GM18511 (cell line): ENCODE measurements at regions not wholly inside any gene's neighbourhood (a gene's known extent, or its start where the extent isn't known, plus 50 kb on each side); places are given as distances from the start of the nearest gene placed in this dataset.
"Not testable (repeated sequence)": the region's sequence is repeated elsewhere in the genome, so short reads cannot be mapped to it uniquely, and the experiment has no call there.

Source experiments
- ATAC-seq: cut with Tn5 transposase; IDR thresholded peaks from one replicate; pipeline ENCODE4 v1.9.1; 2021; ENCODE audit warnings: mild to moderate bottlenecking, moderate library complexity; ENCODE audit not compliant: unreplicated experiment

GRCh38 chr3:72661115-72661457, 187.2 kb downstream of the SHQ1 start:
- no peak for ATAC-seq

GRCh38 chr3:72660270-72661114, 187.8 kb downstream of the SHQ1 start:
- no peak for ATAC-seq

- ATAC-seq: no peak
Measured at GRCh38 chr3:72659596-72659995, 188.6 kb downstream of the SHQ1 start.

DNA sequence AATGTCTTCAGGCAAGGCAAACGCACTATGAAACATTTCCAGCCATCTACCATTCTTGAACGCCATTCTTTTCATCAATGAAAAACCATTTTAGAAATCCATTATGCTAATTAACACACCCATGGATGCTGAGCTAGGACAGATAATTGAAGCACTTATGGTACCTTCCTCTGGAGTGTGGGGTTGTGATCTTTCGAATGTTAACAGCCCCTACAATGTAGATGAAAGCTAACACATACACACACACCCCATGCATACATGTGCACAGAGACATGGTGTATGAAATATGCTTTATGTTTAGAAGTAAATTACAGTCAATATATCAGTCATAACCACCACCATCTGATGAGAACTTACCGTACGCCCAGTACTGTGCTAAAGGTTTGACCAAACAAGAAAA, 189.1 kb downstream of the SHQ1 start:
- no peak for ATAC-seq

DNA sequence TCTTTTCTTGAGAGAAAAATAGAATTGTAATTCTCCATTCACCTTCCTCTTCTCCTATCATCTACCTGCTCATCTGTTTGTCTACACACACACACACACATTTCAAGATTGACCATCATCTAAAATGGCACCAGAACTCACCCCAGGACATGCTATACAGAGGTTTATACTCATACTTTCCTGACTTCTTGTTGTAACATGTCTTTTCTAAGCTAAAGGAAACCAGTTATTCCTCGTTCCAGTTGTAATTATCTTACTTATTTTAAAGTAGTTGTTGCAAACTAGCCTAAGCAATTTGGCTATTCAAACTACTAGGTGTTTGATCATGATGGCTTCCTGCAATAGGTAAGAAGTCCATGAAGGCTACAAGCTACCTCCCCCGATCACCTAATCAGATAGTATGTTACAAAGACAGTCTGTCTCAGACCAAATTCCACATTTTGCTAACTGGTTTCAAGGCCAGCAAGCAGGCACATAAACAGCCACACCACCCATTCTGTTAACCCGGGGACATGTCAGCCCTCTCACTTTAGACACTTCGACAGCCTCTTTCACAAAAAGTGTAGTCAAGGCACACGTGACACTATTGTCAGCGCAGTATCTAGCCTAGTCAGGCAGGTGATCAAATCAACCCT, 189.7 kb downstream of the SHQ1 start:
- ATAC-seq: no peak

GRCh38 chr3:72657666-72658065, 190.6 kb downstream of the SHQ1 start:
- ATAC-seq: peak; percentile 77

DNA sequence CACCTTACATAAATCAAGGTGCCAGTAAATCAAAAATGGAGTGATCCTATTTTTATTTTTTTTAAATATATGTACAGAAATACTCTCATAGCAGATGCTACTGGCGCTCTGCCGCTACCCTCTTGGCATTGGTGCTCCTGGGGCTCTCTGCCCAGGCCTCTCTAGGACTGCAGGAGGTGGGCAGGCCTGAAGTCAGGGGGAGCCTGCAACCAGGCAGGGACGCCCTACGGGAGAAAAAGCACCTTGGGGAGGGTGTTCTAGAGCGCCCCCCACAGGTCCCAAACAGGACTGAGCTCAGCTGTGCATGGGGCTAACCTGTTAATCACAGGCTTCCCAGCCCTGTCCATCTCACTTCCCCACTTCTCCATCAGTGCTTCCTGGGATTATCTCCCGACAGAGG, 192.5 kb downstream of the SHQ1 start:
- no peak for ATAC-seq

DNA sequence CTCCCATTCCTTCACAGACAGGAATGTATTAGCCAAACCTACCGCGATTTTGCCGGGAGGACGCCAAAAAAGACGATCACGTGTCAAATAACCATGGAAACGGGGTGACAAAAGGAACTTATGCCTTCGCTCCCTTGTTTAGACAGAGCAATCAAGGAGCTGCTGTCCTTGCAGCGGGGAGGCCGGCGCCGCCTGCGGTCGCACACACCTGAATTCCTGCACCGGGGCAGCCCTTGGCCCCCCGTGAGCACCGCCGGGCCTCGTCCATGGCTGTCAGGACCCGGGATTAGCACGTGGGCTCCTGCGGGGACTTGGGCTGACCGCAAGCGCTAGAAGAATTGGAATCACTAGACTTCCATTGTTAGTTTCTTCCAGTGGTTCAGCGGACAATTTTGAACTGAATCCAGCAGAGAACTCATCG, 193.1 kb downstream of the SHQ1 start:
- ATAC-seq: no peak

DNA sequence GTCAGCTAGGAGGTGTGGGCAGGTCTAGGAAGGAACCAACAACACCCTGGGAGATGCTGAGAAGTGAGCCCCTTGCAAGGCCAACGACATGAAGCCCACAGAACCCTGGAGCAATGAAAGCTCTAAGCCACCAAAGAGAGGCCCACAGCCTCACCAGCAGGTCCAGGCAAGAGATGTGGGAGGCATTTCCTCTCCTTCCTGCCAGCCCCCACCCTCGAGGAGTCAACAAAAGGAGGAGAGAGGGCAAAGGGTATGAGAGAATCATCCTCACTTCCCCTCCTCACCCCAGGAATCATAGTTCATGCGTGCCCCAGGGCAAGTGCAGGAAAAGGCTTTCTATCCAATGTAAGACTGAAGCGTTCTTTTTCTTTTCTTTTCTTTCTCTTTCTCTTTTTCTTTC, 195.8 kb downstream of the SHQ1 start:
- no peak for ATAC-seq

- ATAC-seq: no peak
Measured at GRCh38 chr3:72651498-72651897, 196.7 kb downstream of the SHQ1 start.

DNA sequence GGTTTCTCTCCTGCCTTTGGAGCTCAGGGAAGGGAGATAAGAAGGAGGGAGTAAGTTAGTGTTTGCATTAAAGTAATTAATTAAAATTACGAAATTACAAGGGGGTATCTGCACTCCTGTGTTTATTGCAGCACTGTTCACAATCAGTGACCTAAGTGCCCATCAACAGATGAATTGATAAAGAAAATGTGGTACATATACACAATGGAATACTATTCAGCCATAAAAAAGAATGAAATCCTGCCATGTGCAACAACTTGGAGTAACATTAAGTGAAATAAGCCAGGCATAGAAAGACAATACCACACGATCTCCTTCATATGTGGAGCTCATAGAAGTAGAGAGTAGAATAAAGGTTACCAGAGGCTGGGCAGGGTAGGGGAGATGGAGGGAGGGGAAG, 202.0 kb downstream of the SHQ1 start:
- ATAC-seq: no peak

GRCh38 chr3:72643635-72644034, 204.6 kb downstream of the SHQ1 start:
- not testable (repeated sequence) for ATAC-seq

- no peak for ATAC-seq
Measured at GRCh38 chr3:72641684-72642083, 206.6 kb downstream of the SHQ1 start.

GRCh38 chr3:72641072-72641471, 207.2 kb downstream of the SHQ1 start:
- no peak for ATAC-seq

DNA sequence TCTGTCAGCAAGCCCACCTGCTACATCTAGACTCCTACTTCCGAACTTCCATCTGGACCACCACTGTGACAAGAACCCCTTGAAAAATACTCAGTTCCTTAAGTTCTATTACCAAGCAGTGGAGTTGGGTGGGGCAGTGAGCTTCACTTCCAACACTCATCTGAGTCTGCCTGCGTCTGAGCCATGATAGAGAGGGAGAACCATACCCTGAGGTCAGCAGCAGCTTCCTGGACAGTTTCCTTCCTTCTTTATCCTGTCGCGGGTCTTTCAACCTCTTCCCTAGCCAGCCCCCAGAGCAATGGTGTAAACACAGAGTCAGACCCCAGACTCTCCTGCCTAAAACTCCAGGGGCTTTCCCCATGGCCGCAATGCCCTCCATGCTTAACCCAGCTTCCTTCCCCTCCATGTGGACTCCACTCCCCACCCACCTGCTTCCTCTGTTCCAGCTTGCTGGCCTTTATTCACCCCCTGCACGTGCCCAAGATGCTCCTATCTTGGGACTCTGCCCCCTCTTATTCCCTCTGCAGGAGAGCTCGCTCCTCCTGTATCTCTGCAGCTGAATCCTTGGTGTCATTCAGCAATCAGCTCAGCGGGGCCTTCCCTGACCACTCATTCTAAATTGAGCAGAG, 211.2 kb downstream of the SHQ1 start:
- ATAC-seq: no peak

GRCh38 chr3:72635551-72635950, 212.7 kb downstream of the SHQ1 start:
- ATAC-seq: no peak

DNA sequence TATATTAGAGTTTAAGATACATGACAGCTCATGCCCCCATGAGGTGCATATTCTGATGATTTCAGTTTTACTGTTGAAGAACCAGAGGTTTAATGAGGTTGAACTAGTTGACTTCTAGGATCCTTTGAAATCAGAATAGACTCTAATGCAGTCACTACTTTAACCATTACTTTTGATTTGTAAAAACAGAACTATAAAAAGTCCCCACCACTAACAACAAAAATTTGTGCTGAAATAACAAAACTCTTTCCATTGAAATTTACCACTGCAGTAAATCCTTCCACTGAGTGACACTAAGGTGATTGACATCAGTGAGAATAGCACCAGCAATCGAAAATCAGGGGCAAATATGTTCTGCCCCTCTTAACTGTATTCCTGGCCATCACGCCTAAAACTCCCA, 214.1 kb downstream of the SHQ1 start:
- ATAC-seq: peak; percentile 45

DNA sequence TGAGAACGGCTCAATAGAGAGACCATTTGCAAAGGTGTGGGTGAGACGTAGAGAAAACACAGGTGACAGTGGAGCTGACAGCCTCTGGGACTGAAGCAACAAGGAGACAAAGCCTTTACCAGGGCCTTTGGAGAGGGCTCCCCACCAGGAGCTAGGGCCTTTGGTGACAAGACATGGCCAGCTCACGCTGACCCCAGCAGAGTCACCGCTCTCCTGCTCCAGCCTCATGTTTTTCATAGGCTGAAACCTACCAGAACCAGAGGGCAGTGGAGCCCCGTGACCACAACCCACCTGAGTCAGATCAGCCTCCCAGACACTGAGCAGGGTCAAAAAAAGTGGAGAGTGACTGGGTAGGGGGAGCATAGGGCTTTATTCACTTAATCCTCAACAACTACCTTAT, 214.7 kb downstream of the SHQ1 start:
- ATAC-seq: no peak

- no peak for ATAC-seq
Measured at GRCh38 chr3:72633121-72633520, 215.1 kb downstream of the SHQ1 start.

DNA sequence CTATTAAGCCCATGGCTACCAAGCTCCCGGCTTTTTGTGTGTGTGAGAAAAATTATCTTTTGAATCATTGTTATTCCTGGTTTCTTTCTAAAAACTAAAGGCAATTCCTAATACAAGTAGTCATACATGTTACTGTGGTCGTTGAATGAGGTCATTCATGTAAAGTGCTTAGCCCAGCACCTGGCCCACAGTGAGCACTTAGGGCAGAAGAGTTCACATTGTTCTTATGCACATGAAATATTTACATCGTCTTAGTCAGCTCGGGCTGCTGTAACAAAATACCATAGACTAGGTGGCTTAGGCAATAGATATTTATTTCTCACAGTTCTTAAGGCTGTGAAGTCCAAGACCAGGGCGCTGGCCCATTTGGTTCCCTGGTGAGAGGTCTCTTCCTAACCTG, 216.1 kb downstream of the SHQ1 start:
- ATAC-seq: no peak

GRCh38 chr3:72630969-72631344, 217.3 kb downstream of the SHQ1 start:
- ATAC-seq: no peak

GRCh38 chr3:72630327-72630968, 217.8 kb downstream of the SHQ1 start:
- no peak for ATAC-seq
